GM19239 (cell line): ENCODE measurements at regions not wholly inside any gene's neighbourhood (a gene's known extent, or its start where the extent isn't known, plus 50 kb on each side); places are given as distances from the start of the nearest gene placed in this dataset.
"Not testable (repeated sequence)": the region's sequence is repeated elsewhere in the genome, so short reads cannot be mapped to it uniquely, and the experiment has no call there.

Experiments
- DNase-seq: peaks from one replicate; pipeline ENCODE4 v3.0.0; 2011; ENCODE audit warnings: low spot score; ENCODE audit not compliant: insufficient read length
- FAIRE-seq: peaks from 2 replicates; lab custom pipeline; 2011; peaks lifted over from hg19 to GRCh38; lab: Jason Lieb, UNC

DNA sequence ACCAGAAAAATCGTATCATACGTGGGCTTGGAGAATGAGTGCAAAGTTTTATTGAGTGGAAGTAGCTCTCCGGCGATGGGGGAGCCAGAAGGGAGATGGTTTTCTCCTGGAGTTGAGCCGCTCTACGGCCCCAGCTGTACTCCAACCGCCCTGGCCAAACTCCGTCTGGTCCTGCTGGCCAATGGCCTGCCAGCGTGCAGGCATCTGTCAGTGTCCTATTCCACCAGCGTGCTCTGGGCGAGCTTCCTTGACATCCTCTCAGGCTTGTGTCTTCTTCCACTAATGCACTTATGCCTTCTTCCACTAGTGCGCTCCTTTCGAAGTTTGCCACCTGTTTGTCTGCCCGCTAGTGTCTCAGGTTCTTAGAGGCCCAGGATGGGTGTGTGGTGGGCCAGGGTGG lies 345.5 kb upstream of the CDH19 start:
- FAIRE-seq (no peak), DNase-seq (no peak)

DNA sequence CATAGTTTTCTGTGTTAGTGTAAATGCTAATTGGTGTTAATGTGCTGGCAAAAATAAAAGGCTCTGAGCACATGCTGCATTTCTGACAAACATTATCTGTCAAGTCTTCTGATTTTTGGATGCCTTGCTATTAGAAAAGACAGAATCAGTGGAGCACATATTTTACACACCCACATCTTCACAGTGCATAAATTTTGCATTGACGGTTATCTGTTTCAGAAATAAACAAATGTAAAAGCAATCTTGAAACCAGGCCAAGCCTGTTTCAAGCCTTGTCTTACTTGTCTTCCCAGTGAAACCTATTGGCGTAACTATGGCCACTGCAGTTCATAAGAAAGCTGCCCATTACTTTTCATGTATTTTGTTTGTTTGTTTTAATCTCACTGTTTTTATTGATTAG lies 333.7 kb upstream of the CDH19 start:
- FAIRE-seq (no peak), DNase-seq (no peak)

DNA sequence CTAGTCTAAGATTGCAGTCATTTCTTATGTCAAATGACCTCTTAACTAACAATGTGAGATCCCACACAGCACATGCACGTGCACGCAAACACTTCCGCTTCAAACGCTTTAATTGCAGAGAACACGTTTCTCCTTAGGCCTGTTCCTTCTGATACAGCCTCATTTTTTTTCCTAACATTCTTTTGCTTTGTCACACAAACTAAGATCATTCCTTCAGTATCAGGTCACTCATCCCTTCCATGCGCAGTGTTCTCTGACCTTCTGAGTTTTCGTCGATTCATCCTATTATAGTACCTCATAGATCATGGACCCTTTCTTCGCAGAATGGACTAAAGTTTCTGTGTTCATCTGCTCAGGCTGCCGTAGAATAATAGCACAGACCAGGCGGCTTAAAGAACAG lies 327.1 kb upstream of the CDH19 start:
- FAIRE-seq (no peak), DNase-seq (no peak)

DNA sequence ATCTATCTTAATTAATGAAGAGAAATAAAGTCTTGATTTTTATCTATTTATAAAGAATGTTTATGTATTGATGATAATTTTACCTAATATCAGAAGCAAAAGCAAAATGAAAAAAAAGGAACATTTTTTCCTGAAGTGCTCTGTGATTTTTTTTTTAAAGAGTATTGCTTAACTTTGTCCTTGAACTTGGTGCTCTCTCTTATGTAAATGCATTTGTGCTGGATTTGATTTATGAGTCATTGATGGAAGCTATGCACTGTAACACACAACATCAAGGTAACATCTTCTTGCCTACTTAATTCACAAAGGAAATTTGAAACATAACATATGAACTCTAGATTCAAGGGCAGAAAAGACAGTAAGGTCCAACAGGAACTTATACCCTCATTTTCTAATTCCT lies 312.9 kb upstream of the CDH19 start:
- FAIRE-seq (no peak), DNase-seq (no peak)

DNA sequence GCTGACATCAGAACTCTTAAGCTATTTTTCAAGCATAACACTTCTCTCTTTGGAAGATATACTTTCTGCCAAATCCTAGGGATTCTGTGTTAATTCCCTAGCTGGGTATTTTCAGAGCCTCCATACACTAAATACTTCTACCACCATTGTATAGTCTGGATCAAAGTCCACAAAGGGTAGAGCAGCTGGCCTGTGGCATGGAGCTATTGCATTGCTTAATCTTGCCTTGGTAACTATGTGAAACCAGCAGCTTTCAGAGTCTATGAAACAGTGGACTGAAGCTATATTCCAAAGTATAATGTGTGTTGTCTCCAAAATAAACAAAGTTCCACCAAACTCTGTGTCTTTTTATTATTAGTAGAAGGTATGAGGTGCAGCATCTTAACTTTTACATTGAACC lies 296.9 kb upstream of the CDH19 start:
- no peak for DNase-seq

DNA sequence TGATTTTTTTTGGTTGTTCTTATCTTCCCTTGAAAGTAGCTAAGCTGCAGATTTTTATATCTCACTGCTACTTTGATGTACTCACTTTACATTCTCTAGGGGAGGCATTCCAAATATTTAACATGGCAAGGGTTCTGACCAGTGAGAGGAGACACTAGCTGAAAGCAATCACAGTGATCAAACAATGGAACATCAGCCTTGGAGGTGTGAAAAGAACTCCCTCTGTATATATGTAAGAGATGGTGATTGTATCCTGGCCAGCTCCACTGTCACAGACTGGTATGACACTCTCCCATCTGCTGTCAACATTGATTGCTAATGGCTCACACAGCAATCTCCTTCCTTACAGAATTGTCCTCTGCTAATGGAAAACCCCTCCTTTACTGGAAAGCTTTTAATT lies 291.7 kb upstream of the CDH19 start:
- FAIRE-seq (no peak), DNase-seq (no peak)

More for the DNA sequence above, 296.9 kb upstream of the CDH19 start:
- FAIRE-seq: no peak

DNA sequence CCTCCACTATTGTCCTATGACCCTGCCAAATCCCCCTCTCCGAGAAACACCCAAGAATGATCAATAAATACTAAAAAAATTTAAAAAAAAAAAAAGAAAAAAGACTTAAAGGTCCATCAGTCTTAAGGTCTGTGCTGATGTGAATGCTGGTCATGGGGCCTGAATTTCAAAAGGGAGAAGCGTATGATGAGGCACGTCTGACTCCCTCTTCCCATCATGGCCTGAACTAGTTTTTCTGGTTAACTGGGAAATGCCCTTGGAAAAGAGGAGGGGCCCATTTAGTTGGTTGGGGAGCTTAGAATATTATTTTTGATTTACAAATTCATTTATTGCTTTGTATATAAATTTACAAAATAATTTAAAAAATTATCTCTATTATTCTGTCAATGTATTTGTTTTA lies 291.0 kb upstream of the CDH19 start:
- no peak for DNase-seq
- FAIRE-seq: no peak

DNA sequence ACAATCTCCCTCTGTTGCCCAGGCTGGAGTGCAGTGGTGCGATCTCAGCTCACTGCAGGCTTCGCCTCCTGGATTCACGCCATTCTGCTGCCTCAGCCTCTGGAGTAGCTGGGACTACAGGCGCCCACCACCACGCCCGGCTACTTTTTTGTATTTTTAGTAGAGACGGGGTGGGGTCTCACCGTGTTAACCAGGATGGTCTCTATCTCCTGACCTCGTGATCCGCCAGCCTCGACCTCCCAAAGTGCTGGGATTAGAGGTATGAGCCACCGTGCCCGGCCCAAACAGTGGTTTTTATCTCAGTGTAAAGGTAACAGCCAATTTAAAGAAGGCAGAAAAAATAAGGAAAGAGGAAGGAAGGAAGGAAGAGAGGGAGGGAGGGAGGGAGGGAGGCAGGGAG lies 288.5 kb upstream of the CDH19 start:
- FAIRE-seq, DNase-seq: not testable (repeated sequence)

DNA sequence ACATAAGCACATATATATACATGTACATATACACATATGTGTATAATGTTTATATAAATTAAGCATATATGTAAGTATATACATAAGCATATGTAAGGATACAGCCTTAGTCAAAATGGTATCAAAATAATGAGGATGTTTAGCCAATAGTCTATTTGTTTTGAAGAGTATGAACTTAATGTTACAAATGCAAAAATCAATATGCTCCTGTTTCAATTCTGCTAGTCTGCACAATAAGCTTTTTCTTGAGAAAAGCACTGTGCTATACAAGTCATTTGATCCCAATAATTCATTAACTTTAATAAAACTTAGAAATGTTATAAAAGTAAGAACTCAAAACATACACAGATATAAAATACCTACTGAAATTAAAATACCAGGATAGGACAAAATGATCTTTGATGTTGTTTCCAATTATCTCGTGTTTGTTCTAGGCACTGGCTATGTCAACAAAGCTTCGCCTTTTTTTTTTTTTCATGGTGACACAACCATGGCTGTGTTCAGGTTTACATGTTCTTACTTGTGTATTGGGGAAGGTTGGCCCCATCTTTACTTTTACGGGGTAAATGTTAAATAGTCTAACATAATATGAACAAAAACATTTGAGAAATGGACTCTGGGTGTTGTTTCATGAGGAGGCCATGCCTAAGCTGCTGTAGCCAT lies 271.1 kb upstream of the CDH19 start:
- FAIRE-seq: no peak
- no peak for DNase-seq

DNA sequence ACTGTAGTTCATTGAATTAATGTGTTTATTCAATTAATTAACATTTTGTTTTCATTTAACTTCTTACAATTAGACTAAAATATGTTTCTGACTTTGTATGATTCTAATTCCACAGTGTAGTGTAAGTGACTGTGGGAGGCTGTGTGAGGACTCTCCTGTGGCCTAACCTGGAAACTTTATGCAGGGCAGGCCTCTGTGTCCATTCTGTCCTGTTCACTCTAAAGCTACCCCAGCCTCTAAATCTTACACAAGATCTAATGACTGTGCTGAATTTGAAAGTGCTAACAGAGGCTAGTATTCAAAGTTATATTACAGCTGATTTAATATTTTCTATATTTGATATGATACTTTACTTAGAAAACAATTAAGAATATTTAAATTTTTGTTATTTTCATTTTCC lies 270.5 kb upstream of the CDH19 start:
- FAIRE-seq (no peak), DNase-seq (no peak)

DNA sequence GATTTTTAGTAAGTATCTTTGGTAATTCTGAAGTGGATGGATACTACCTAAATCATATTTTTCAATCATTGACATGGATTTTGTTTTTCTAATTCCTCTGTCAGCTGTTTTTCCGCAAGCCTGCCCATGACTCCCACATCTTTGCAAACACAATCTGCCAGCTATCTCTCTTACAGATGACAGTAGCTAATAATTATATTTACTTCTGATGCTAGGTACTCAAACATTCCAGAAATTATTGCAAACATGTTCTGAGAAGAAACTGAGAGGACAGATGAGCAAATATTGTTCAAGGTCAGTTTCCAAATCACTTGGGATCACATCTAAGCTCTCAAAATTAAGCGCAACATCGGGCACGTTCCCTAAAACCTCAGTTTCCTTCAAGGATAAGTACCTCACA lies 270.0 kb upstream of the CDH19 start:
- DNase-seq (no peak), FAIRE-seq (no peak)

DNA sequence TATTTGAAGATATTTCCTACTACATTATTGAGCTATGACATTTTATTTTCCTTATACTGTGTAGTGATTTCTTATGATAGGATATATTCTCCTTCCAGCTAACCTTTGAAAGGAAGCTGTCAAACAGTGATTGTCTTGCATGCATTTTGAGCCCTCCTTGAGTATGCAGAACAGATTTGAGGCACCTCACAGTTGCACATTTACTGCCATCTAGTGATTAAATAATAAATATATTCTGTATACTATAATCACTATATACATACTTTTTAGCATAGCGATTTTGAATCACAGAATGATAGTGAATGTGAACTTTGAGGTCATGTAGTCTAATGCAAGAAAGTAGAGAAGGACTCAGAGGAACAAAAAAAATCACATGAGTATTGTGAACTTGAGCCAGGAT lies 268.4 kb upstream of the CDH19 start:
- FAIRE-seq (no peak), DNase-seq (no peak)

DNA sequence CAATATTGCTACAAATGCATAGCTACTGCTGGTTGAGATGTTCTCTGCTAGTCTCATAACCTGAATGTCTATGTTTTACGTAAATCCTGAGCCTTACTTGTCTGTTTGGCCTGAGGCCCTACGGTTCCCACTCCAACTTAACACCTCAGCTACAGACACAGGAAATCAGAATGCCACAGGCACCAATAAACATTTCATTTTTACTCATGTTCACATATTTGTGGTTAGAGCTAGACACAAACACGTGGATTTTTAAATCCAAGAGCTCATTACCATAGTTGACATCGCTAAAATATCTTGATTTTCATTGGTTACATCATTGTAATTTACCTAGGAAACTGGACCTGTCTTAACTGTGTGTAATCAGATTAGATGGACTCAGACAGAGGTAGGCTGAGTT lies 263.8 kb upstream of the CDH19 start:
- FAIRE-seq (no peak), DNase-seq (no peak)

DNA sequence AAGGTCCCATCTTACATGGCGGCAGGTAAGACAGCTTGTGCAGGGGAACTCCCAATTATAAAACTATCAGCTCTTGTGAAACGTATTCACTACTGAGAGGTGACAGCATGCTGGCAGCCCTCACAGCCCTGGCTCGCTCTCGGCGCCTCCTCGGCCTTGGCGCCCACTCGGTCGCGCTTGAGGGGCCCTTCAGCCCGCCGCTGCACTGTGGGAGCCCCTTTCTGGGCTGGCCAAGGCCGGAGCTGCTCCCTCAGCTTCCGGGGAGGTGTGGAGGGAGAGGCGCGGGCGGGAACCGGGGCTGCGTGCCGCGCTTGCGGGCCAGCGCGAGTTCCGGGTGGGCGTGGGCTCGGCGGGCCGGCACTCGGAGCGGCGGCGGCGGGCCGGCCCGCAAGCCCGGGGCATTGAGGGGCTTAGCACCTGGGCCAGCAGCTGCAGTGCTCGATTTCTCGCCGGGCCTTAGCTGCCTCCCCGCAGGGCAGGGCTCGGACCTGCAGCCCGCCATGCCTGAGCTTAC lies 262.6 kb upstream of the CDH19 start:
- not testable (repeated sequence) for DNase-seq, FAIRE-seq

DNA sequence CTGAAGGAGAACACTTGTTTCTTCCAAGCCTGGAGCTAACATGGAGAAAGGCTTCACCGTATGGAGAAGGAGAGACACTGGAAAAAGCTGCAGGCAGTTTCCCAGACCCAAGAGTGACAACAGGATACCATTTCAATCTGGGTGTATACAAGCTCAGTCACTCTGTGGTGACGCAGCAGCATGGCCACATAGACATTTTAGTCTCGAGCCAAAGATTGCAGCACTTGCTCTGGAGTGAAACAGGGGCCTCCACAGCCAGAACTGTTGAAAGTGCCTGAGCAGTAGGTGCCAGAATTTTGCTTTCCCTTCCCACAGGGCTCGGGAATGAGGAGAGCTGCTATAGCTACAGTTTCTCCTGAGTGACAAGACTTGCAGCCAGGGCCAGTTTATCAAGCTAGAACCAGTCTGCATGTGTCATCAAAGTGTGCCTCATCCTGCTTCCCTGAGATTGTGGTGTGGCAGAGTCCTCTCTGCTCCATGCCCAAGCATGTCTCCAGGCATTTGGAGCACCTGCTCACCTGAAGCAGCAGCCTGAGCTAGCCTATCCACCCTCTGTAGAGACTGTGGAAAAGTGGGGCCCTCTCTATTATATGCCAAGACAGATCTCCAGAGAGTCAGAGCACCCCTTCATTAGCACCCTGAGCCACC lies 234.6 kb upstream of the CDH19 start:
- DNase-seq (no peak), FAIRE-seq (no peak)

DNA sequence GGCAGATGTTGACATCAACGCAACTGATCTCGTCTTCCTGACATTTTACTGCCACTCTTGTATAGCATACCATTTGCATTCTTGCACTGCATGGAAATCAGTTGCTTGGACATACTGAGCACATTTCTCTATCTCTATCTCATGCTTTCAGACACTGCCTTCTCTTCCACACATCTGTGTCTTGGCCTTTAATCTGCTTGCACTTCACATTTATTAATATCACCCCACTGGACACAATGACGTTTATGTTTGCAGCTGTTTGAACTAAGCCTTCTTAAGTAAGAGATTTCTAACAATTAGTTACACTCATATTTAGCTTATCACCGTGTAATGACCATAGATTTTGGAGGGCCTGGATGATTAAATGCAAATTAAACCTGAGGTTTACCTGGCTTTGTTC lies 229.8 kb upstream of the CDH19 start:
- DNase-seq (no peak), FAIRE-seq (no peak)

DNA sequence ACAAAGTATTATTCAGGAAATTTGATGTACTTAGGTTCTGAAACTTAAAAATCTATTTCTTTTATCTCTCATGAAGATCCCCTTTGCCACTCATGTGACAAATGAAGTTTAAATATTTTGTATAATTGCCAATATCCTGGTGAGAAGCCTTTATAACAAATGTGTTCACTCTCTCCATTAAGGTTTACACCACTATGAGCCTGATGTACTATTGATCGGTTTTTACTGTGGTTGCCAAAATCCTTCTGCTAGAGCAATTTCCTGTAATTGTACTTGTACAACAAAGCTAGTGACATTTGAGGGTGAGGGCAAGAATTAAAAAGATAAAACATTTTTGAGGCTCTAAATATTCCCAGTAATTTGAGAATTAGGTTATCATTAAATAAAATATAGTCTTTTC lies 222.3 kb upstream of the CDH19 start:
- no peak for FAIRE-seq

DNA sequence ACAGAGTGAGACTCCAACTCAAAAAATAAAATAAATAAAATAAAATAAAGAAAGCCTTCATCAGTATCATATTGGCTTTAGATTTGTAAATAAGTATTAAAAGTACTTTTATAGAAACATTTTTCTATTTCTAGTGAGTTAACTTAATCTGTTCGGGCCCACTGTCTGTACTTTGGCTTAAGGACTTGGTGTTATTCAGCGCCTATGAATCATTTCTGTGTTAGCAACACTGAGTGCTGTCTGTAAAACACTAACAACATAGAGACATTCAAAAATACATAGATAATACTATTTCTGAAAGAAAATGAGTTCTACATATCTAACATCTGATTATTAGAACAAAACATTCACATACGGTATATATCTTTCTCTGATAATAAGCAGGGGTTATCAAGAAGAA lies 221.5 kb upstream of the CDH19 start:
- DNase-seq (no peak), FAIRE-seq (no peak)

More for the DNA sequence above, 222.3 kb upstream of the CDH19 start:
- DNase-seq: no peak

DNA sequence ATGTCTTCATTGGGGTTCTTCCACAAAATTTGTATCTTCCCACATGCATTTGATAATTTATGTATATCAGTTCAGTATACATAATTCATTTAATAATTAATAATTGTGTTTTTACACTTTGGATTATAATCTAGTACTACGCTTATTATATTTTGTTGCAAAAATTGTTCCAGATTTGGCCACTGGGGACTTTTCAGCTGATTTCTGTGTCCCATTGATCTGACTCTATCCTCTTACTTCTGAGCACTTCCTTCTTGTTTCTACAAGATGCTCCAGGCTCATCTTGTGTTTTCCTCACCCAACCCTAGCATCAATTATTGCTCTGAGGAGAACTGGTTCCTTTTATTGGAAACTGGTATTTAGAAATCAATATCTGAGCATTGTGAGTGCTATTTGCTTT lies 215.3 kb upstream of the CDH19 start:
- DNase-seq (no peak), FAIRE-seq (no peak)

DNA sequence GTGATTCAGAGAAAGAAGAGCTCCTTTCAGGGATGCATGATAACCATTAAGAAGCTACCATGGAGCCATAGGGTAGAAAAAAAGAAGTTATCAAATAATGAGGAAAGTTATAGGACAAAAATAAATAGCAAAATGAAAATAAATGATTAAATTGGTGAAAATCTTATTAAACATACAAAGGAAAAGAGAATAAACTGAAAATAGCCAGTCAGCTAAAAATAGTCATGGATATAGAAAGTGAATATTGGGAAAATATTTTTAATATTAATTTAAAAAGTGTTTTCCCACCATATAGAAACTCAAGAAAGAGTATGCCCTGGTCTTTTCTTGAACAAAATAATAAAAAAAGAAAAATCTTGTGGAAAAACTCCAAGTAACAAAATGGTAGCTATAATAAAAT lies 209.2 kb upstream of the CDH19 start:
- FAIRE-seq (no peak), DNase-seq (no peak)

DNA sequence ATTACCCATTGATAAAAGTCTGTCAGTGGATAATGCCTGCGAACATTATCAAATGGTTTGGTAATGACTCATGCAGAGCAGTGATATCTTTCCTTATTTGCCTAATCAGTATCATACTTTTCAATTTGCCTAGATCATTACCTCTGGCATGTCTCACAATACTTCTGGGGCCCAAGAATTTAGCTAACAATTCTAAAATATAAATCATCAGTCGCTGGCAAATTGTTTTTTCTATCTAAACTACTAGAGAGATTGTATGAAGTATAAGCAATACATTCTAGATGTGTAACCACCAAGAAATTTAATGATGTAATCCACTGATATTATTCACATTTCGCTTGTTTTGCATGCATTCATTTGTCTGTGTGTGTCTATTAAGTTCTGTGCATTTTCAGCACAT lies 191.2 kb upstream of the CDH19 start:
- FAIRE-seq (no peak), DNase-seq (no peak)

DNA sequence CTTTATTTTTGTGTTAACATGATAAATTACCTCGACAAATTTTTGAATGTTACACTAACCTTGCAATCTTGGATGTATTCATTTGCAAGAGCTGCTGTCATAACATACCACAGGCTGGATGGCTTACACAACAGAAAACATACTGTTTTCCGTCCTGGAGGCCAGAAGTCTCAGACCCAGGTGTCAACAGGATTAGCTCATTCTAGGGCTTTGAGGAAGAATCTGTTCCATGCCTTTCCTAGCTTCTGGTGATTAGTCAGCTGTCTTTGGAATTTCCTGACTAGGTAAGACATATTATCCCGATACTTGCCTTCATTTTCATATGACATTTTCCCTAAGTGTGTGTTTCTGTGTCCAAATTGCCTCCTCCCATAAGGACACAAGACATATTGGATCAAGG lies 188.6 kb upstream of the CDH19 start:
- FAIRE-seq: no peak
- no peak for DNase-seq
